T follicular helper cell (primary cell): ENCODE measurements at regions not wholly inside any gene's neighbourhood (a gene's known extent, or its start where the extent isn't known, plus 50 kb on each side); places are given as distances from the start of the nearest gene placed in this dataset.
"Not testable (repeated sequence)": the region's sequence is repeated elsewhere in the genome, so short reads cannot be mapped to it uniquely, and the experiment has no call there.

Experiments used
- DNase-seq: peaks from one replicate; pipeline ENCODE4 v3.0.0-alpha.2; 2020; ENCODE audit warnings: low read depth

- no peak for DNase-seq
Observed at GRCh38 chr7:69193061-69193460, 405.2 kb upstream of the AUTS2 start.

GRCh38 chr7:69196593-69196992 is 401.7 kb upstream of the AUTS2 start:
- DNase-seq: no peak

- no peak for DNase-seq
Observed at GRCh38 chr7:69198250-69198649, 400.0 kb upstream of the AUTS2 start.

- DNase-seq: no peak
Observed at GRCh38 chr7:69199041-69199440, 399.2 kb upstream of the AUTS2 start.

GRCh38 chr7:69199661-69200060 is 398.6 kb upstream of the AUTS2 start:
- no peak for DNase-seq

GRCh38 chr7:69203871-69204270 is 394.4 kb upstream of the AUTS2 start:
- DNase-seq: no peak

GRCh38 chr7:69204943-69205342 is 393.3 kb upstream of the AUTS2 start:
- DNase-seq: no peak

- no peak for DNase-seq
Observed at GRCh38 chr7:69205581-69205980, 392.7 kb upstream of the AUTS2 start.

- DNase-seq: no peak
Observed at GRCh38 chr7:69208276-69208675, 390.0 kb upstream of the AUTS2 start.

GRCh38 chr7:69208848-69209247 is 389.4 kb upstream of the AUTS2 start:
- DNase-seq: no peak

GRCh38 chr7:69211336-69211735 is 386.9 kb upstream of the AUTS2 start:
- no peak for DNase-seq

GRCh38 chr7:69211739-69212138 is 386.5 kb upstream of the AUTS2 start:
- DNase-seq: no peak

GRCh38 chr7:69213878-69214277 is 384.4 kb upstream of the AUTS2 start:
- no peak for DNase-seq

- DNase-seq: not testable (repeated sequence)
Observed at GRCh38 chr7:69215516-69215915, 382.8 kb upstream of the AUTS2 start.

- DNase-seq: no peak
Observed at GRCh38 chr7:69217516-69218350, 380.5 kb upstream of the AUTS2 start.

- DNase-seq: no peak
Observed at GRCh38 chr7:69218576-69218975, 379.7 kb upstream of the AUTS2 start.

- no peak for DNase-seq
Observed at GRCh38 chr7:69219381-69219780, 378.9 kb upstream of the AUTS2 start.

- DNase-seq: no peak
Observed at GRCh38 chr7:69225259-69225943, 372.9 kb upstream of the AUTS2 start.

- DNase-seq: no peak
Observed at GRCh38 chr7:69228212-69228811, 370.0 kb upstream of the AUTS2 start.

- DNase-seq: no peak
Observed at GRCh38 chr7:69232445-69233376, 365.6 kb upstream of the AUTS2 start.

GRCh38 chr7:69237541-69237940 is 360.7 kb upstream of the AUTS2 start:
- no peak for DNase-seq

GRCh38 chr7:69243016-69243415 is 355.3 kb upstream of the AUTS2 start:
- no peak for DNase-seq
